HCT116 (cell line): ENCODE measurements at regions not wholly inside any gene's neighbourhood (a gene's known extent, or its start where the extent isn't known, plus 50 kb on each side); places are given as distances from the start of the nearest gene placed in this dataset.

Source experiments
- CEBPB ChIP-seq: IDR thresholded peaks from 2 replicates; pipeline ENCODE4 v1.6.1; 2012; ENCODE audit warnings: low read depth
- CTCF ChIP-seq, 3 experiments: fragments of 200-600 bp in 1 of 3; sonication (generic) in 1 of 3; IDR thresholded peaks in 2 of 3; conservative IDR thresholded peaks in 1 of 3; 2 replicates each; pipeline ENCODE4 v1.5.1; 2012 to 2017; ENCODE audit warnings: low read depth in 2 of 3, low read length in 2 of 3, antibody characterized with exemption in 1 of 3, borderline replicate concordance in 1 of 3, control low read depth in 1 of 3, mild to moderate bottlenecking in 1 of 3, mixed read lengths in 1 of 3, mixed run types in 1 of 3, moderate library complexity in 1 of 3; ENCODE audit not compliant: insufficient read depth in 1 of 3
- EZH2 ChIP-seq: fragments of 200-600 bp; sonication (generic); IDR thresholded peaks from 2 replicates; pipeline ENCODE4 v1.6.1; 2017; ENCODE audit warnings: antibody characterized with exemption, mixed run types
- EZH2phosphoT487 ChIP-seq: fragments of 200-600 bp; IDR thresholded peaks from 2 replicates; pipeline ENCODE4 v1.6.1; 2018; ENCODE audit warnings: antibody characterized with exemption, borderline replicate concordance
- FOSL1 ChIP-seq: IDR thresholded peaks from 2 replicates; pipeline ENCODE4 v1.6.1; 2012; ENCODE audit warnings: low read depth
- POLR2A ChIP-seq: IDR thresholded peaks from 2 replicates; pipeline ENCODE4 v1.7.0; 2011; ENCODE audit warnings: borderline replicate concordance; ENCODE audit not compliant: insufficient read depth, insufficient read length; ENCODE audit errors: extremely low read depth
- SIN3A ChIP-seq: IDR thresholded peaks from 2 replicates; pipeline ENCODE4 v1.6.1; 2012; ENCODE audit warnings: low read depth
- ZBTB33 ChIP-seq: IDR thresholded peaks from 2 replicates; pipeline ENCODE4 v1.6.1; 2011; ENCODE audit warnings: mild to moderate bottlenecking, low read length, moderate library complexity; ENCODE audit not compliant: insufficient replicate concordance; ENCODE audit errors: extremely low read depth
- ZNF274 ChIP-seq: fragments of 200-500 bp; sonication (Bioruptor generic); IDR thresholded peaks from 2 replicates; pipeline ENCODE4 v1.6.1; 2014; ENCODE audit warnings: mild to moderate bottlenecking, low read depth, low read length, inconsistent platforms

- TF ChIP-seq CTCF (IDR thresholded peaks at IDR 0.05 in 2 of 3, conservative IDR thresholded peaks at IDR 0.05 in 1 of 3; ENCODE audit: borderline replicate concordance in 1 of 3, insufficient read depth in 1 of 3, low read depth in 2 of 3, low read length in 2 of 3) (no peak), ZNF274 (no peak), SIN3A (no peak), EZH2 (no peak), CEBPB (no peak), ZBTB33 (no peak), FOSL1 (no peak), EZH2phosphoT487 (no peak), POLR2A (no peak)
Observed at GRCh38 chr11:90428836-90429235, 206.0 kb upstream of the CHORDC1 start.
